ENCODE measurements at regions not wholly inside any gene's neighbourhood (a gene's known extent, or its start where the extent isn't known, plus 50 kb on each side); places are given as distances from the start of the nearest gene placed in this dataset.

DNA sequence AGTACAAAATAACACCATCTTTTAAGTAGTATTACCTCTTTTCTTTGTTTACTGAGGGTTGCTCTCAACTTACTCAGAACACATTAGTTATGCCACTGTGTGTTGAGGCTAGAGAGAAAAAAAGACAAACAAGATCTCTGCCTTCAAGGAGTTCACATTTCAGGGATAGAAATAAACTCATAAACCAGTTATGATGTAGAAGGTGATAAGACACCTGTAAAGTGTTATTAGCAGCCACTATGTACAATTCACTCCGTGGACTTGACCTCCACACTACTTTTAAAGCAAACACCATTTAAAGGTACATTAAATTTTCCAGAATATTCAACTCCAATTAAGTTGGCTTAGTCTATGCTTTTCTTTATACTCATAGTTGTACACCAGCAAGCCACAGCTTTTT is 278.0 kb downstream of the PDGFC start:
- ChIA-PET CTCF (no interaction called here), POLR2A (no interaction called here)
- dilution Hi-C loops (cut with MboI; ENCODE audit: extremely low pct_ligation_motif_present, low sequenced_read_pairs) (no loop called here), intact Hi-C loops (cut with micrococcal nuclease) (no loop called here)
- no peaks in the 10 kb centered on the region for H3K79me2 ChIP-seq (ENCODE audit: control insufficient read depth, insufficient read depth, low read length)
- no peaks in the 10 kb centered on the region for H3K9me1 ChIP-seq (replicated peaks; ENCODE audit: control insufficient read depth, extremely low read depth, insufficient read depth, low read length)
- FAIRE-seq (no peak), DNase-seq (ENCODE audit: low read depth, low spot score) (no peak)
- H4K20me1 ChIP-seq (replicated peaks; ENCODE audit: control insufficient read depth, extremely low read depth, insufficient read depth, low read length) = no peaks in the 10 kb centered on the region
- no peak overlapping the region for H3K9ac ChIP-seq (replicated peaks; ENCODE audit: extremely low read depth, insufficient read depth, low read length)
- H2AFZ ChIP-seq (ENCODE audit: low read depth, low read length) = no peak overlapping the region
- H3K9me3 ChIP-seq (replicated peaks; ENCODE audit: control insufficient read depth, insufficient read depth, low read length) = no peaks in the 10 kb centered on the region
- no peak overlapping the region for H3K4me3 ChIP-seq (replicated peaks in 1 of 3; ENCODE audit: insufficient read depth in 1 of 3, low read depth in 1 of 3, low read length in 3 of 3)
- no TSS peak for BruUV-seq (replicated peaks)
- no peak overlapping the region for H3K4me2 ChIP-seq (ENCODE audit: insufficient read depth, low read length)
- no peaks in the 10 kb centered on the region for H3K4me1 ChIP-seq (ENCODE audit: control insufficient read depth, extremely low read depth, insufficient read depth, low read length)
- no peaks in the 10 kb centered on the region for H3K27me3 ChIP-seq (ENCODE audit: control insufficient read depth in 2 of 2, insufficient read depth in 2 of 2, low read length in 2 of 2)
- no peak overlapping the region for H3K27ac ChIP-seq (ENCODE audit: insufficient read depth, low read depth, low read length)
- no peak for TF ChIP-seq JUN (IDR thresholded peaks at IDR 0.05; ENCODE audit: borderline replicate concordance, insufficient read depth, insufficient read length, low read depth)
- no peak for TF ChIP-seq POLR2AphosphoS5 (IDR thresholded peaks at IDR 0.05; ENCODE audit: insufficient read depth, low read depth, low read length)
- no peak for TF ChIP-seq FOS (IDR thresholded peaks at IDR 0.05; ENCODE audit: borderline replicate concordance, insufficient read depth, low read length)
- TF ChIP-seq, protein P1, sequence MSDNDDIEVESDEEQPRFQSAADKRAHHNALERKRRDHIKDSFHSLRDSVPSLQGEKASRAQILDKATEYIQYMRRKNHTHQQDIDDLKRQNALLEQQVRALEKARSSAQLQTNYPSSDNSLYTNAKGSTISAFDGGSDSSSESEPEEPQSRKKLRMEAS (IDR thresholded peaks at IDR 0.05; ENCODE audit: insufficient read depth, insufficient read length) = no peak
- TF ChIP-seq GATA2 (IDR thresholded peaks at IDR 0.05; ENCODE audit: insufficient read depth, insufficient read length, low read depth, low read length) = no peak
- TF ChIP-seq MYC (IDR thresholded peaks at IDR 0.05; ENCODE audit: low read depth, low read length) = no peak
- TF ChIP-seq, protein P2, sequence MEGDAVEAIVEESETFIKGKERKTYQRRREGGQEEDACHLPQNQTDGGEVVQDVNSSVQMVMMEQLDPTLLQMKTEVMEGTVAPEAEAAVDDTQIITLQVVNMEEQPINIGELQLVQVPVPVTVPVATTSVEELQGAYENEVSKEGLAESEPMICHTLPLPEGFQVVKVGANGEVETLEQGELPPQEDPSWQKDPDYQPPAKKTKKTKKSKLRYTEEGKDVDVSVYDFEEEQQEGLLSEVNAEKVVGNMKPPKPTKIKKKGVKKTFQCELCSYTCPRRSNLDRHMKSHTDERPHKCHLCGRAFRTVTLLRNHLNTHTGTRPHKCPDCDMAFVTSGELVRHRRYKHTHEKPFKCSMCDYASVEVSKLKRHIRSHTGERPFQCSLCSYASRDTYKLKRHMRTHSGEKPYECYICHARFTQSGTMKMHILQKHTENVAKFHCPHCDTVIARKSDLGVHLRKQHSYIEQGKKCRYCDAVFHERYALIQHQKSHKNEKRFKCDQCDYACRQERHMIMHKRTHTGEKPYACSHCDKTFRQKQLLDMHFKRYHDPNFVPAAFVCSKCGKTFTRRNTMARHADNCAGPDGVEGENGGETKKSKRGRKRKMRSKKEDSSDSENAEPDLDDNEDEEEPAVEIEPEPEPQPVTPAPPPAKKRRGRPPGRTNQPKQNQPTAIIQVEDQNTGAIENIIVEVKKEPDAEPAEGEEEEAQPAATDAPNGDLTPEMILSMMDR (IDR thresholded peaks at IDR 0.05; ENCODE audit: extremely low read depth in 1 of 2, insufficient read depth in 1 of 2, low read depth in 1 of 2, low read length in 2 of 2) = no peak
- no peak for TF ChIP-seq POLR2A (IDR thresholded peaks at IDR 0.05; ENCODE audit: low read depth, low read length)
- no peak for TF ChIP-seq EZH2 (IDR thresholded peaks at IDR 0.05; ENCODE audit: borderline replicate concordance, low read depth, low read length, severe bottlenecking)
- H3K36me3 ChIP-seq (ENCODE audit: control insufficient read depth in 2 of 2, extremely low read depth in 1 of 2, insufficient read depth in 2 of 2, low read length in 2 of 2) = no peaks in the 10 kb centered on the region

Data from endothelial cell of umbilical vein (primary cell).